IPS-18c (cell line): ENCODE measurements at regions not wholly inside any gene's neighbourhood (a gene's known extent, or its start where the extent isn't known, plus 50 kb on each side); places are given as distances from the start of the nearest gene placed in this dataset.

ENCODE experiments used
- H3K4me3 ChIP-seq: 2 replicates; pipeline ENCODE4 v1.7.0; 2013; ENCODE audit warnings: low read depth, mild to moderate bottlenecking, low read length, moderate library complexity; ENCODE audit not compliant: insufficient read depth
- H3K9me3 ChIP-seq: one replicate; pipeline ENCODE4 v1.6.1; 2013; ENCODE audit warnings: mild to moderate bottlenecking, low read length, moderate library complexity; ENCODE audit not compliant: control insufficient read depth, insufficient read depth

DNA sequence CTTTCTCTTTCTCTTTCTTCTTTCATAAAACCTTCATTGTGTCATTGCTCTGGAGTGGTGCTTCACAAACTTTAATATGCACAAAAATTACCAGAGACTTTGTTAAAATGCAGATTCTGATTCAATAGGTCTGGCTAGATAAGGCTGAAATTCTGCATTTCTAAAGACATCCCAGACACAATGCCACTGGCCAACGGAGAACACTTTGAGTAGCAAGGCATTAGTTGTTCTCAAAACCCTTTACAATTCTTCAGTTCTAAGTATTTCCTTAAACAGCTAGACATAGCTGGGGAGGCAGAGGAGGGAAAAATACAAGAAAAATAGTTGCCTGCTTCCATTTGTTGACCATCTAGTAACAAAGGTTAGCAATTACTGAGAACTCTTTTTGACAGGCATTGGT is 101.8 kb upstream of the PIK3C3 start:
- Histone ChIP-seq H3K4me3 (no peak overlapping the region), H3K9me3 (no peaks in the 10 kb centered on the region)

DNA sequence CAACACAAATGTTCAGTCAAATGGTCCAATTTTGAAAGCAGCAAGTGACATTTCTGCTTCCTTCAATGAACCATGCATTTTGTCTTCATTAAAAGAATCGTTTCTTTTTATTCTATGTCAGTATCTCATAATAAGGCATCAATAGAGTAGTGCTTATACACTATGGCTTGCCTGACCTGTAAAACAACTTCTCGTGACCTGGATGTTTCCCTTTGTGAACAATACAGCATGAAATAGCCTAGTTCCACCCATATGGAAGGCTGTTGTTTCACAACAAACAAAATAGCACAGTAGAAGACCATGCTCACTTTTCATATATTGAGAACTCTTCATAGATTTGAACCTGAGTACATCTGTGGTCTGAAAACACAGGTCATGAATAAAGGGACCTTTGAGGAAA is 104.3 kb upstream of the PIK3C3 start:
- no peaks in the 10 kb centered on the region for H3K9me3 ChIP-seq

DNA sequence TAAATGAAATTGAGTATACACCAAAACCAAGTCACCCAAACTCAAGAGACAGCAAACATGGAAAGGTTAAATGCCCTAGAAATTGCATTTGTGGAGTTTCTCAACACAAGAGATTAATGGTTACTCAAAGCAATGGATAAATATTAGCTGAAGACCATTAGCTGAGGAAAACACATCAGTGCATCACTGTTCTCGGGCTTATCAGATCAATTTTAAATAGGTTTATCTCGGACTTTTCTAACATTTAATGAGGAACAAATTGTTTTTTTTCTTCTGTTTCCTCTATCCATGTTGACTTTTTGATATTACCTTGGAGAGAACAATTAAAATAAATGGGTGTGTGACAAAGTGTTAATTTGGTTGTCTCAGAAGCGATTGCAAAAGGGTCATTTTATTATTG is 105.4 kb upstream of the PIK3C3 start:
- no peak overlapping the region for H3K4me3 ChIP-seq

More for the DNA sequence above, 104.3 kb upstream of the PIK3C3 start:
- no peak overlapping the region for H3K4me3 ChIP-seq

DNA sequence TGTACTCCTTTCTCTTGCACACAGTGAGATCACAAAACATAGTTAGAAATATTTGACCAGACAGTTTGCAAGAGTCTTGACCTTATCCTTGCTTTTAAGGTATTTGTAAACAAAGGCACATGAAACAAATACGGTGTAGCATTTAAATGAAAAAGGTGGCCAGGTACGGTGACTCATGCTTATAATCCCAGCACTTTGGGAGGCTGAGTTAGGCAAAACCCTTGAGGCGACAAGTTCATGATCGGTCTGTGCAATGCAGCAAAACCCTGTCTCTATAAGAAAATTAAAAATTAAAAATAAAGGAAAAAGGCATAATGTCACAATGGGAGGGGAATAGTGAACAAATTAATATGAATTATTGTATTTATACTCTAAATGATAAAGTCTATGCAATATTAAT is 109.5 kb upstream of the PIK3C3 start:
- no peak overlapping the region for H3K4me3 ChIP-seq
- no peaks in the 10 kb centered on the region for H3K9me3 ChIP-seq

More for the DNA sequence above, 105.4 kb upstream of the PIK3C3 start:
- no peaks in the 10 kb centered on the region for H3K9me3 ChIP-seq

DNA sequence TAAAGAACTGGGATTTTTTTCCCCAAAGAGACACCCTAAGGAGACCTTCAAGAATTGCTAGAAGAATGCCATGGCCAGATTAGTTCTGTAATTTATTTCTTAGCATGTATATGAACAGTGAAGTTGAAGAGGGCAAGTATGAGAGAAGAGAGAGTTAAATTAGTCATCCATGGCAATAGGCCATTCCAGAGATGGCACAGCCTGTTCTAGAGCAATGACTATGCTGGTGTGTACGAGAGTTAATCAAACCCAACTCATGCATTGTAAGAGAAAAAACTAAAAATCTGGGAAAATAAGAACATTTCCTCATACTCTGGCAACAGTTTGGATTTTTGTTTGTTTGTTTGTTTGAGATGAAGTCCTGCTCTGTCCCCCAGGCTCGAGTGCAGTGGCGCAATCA is 112.1 kb upstream of the PIK3C3 start:
- Histone ChIP-seq H3K4me3 (no peak overlapping the region), H3K9me3 (no peaks in the 10 kb centered on the region)

DNA sequence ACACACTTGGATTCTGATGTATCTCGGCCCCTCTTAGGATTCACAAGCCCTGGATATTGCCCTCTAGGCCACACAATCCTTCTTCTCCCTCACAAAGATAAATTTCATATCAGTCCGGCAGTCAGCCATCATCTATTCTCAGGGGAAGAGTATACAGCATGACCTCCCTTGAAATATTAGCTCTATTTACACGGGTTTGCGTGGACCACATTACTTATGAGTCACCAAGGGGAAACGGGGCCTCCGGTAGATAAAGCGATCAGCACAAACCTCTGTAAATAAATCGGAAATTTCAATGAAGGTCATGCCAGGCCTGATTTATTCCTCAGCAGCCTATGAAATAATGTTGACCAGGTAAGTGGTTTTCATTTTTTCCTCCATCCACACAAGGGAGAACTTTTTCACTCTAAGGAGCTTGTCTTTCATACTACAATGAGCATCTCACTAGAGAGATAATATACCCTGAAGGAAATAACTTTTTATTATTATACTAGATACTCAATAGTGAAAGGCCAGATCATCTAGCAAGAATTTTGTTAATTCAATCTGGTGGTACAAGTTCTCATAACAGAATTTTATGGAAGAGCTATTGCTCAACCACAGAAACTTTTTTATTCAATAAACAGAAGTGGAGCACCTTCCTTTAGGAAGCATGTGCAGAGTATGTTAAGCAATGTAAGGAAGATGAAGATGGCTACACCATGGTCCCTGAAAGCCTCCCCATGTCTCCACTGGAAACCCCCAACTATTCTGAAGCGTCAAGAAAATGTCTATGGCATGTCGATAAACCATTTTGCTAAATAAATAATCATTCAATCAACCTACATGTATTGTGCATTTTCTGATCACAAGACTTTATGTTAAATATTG is 125.2 kb upstream of the PIK3C3 start:
- Histone ChIP-seq H3K4me3 (no peak overlapping the region), H3K9me3 (no peaks in the 10 kb centered on the region)

DNA sequence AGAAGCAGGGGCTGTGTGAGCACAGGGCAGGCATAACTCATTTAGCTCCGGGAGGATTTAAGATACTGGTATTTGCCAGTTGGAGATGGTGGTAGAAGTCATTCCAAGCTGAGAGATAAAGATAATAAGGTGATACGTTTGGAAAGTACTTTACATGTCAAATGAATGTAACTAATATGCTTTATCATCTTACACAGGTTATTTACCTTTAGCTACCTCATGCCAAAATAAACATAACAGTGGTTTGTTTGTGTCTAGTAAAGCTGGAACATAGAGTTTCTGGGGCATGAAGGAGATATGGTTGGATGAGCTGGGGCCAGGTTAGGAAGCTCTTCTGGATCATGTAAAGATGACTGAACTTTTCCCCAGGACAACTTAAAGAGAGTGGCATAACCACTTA is 126.9 kb upstream of the PIK3C3 start:
- no peak overlapping the region for H3K4me3 ChIP-seq
- no peaks in the 10 kb centered on the region for H3K9me3 ChIP-seq

DNA sequence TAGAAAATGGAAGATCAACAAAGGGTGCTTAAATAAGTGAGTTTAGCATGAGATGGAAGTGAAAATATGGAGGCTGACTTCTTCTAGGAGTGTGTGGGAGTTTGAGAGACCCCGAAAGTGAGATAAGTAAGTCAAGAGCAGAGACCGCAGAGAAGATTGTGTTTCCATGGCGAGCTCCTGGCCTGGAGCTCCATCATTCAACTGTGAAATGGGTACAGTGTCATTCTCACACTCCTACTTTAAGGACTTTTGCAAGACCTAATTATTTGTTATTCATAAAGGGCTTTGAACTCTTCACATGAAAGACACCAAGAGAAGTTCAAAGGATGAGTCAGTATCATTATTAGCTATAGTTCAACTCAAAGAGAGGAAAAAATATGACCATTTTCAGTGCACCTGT is 134.2 kb upstream of the PIK3C3 start:
- H3K9me3 ChIP-seq = no peaks in the 10 kb centered on the region
- no peak overlapping the region for H3K4me3 ChIP-seq

DNA sequence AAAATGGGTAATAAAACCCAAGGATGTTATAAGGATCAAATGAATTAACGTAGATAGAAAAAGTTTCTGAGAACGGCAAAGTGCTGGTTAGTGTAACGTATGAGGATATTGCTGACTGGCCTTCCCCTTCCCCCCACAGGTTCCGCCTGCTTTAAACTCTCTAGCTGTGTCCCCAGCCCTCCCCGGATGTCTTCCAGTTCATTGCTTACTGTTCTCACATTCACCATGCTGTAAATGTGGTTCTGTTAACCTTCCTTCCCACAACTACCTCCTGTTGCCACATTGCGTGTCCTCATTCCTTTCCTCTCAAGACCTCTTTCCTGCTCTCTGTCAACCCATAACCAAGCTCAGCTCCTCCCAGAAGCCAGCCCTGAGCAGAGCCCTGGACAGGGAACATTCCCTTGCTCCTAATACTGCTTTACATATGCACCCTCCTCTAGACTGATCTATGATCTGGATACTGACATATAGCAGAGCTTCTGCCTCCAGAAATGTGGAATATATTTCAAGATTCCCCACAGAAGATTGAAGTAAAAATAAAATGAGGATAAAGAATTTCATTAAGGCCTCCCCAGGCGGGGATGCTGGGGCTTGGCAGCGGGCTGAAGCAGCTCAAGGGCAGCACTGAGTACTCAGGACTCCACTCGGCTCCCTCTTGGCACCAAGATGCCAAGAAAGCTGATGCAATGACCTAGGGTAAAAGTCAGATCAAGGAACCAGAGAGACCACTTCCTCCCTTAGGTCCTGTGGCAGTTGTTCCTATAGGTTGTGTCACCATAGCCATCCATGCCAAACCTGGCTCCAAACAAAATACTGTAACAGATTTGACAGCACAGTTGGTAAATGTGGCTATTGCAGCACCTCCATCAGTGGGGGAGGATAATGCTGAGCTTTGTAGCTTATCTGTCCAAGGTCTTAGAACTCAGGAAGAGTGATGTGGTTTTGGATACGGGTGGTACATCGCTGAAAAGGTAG is 136.4 kb upstream of the PIK3C3 start:
- H3K9me3 ChIP-seq = no peaks in the 10 kb centered on the region
- no peak overlapping the region for H3K4me3 ChIP-seq

DNA sequence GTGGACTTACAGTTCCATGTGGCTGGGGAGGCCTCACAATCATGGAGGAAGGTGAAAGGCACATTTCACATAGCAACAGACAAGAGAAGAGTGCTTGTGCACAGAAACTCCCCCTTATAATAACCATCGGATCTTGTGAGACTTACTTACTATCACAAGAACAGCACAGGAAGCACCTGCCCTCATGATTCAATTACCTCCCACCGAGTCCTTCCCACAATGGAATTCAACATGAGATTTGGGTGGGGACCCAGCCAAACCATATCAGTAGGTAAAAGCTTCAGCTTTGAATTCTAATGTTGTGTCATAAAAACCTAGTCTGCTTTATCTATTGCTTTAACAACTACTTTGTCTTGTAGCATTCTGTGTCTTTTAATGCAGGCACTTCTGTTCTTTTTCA is 140.4 kb upstream of the PIK3C3 start:
- Histone ChIP-seq H3K4me3 (no peak overlapping the region), H3K9me3 (no peaks in the 10 kb centered on the region)

DNA sequence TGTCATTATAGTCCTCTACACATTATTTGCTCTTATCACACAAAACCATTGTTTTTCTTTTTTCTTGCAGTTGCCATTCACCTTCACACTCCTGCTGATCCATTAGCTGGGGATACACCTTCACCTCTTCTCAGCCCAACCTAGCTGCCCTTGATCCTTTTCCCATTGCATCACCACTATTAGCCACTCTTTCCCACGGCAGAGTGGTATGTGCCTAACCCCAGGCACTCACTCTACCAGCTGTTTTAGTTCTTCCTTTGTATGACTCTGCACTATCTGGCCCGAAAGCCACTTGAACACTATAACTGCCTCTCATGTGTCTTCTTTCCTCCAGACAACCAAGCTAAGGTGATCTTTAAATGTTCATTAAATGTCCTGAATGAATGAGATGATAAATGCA is 145.4 kb upstream of the PIK3C3 start:
- no peak overlapping the region for H3K4me3 ChIP-seq
- no peaks in the 10 kb centered on the region for H3K9me3 ChIP-seq

DNA sequence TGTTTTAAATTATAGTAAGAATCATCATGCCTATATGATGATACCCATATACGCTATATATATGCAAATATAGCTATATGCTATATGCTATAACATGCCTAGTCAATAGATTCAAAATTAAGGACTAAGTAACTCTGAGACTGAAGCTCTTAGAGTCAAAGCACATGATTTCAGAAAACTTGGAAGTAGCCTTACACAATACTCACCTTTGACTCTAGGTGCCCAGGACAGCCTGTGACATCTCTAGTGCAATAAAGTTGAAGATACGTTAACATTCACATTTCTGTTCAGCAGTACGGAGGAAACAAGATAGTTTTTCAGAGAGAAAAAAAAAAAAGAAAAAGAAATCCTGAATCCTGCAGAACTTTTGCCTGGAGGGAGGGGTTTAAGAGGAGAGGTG is 149.7 kb upstream of the PIK3C3 start:
- Histone ChIP-seq H3K4me3 (no peak overlapping the region), H3K9me3 (no peaks in the 10 kb centered on the region)

DNA sequence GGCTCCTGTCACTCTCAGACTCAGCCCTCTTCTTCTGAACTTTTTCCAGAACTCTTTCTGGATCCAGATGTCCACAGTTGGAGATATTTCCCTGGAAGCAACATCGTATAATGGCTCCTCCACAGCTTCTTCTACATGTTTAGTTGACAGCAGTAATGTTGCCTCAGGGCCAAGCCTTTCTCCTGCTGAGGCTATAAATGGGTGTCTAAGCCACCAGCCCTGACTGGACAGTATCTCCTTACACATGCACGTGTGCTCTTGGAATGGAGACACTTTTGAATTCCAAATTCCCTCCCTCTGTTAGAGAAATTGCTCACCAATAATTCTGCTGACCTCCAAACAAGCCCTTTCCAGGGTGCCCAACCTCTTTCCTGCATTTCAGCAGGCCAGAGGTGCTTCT is 156.2 kb upstream of the PIK3C3 start:
- H3K9me3 ChIP-seq = no peaks in the 10 kb centered on the region

DNA sequence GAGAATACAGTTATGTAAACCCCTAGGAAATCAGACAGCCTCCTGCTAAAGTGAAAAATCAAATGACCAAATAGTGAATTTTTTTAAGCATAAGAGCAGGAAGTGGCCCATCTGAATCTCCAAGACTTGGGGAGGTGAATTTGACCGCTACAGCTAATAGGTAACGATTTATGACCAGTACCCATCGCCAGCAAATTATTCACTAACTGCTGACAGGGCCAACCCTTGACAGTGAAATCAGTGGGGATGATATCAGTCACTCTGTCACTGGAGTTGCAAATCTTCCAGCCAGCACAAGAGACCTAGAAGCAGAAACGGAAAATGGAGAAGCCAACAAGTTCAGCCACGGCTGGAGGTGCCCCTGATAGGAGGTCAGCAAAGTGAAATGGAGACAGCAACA is 164.3 kb upstream of the PIK3C3 start:
- Histone ChIP-seq H3K9me3 (no peaks in the 10 kb centered on the region), H3K4me3 (no peak overlapping the region)

More for the DNA sequence above, 156.2 kb upstream of the PIK3C3 start:
- no peak overlapping the region for H3K4me3 ChIP-seq

DNA sequence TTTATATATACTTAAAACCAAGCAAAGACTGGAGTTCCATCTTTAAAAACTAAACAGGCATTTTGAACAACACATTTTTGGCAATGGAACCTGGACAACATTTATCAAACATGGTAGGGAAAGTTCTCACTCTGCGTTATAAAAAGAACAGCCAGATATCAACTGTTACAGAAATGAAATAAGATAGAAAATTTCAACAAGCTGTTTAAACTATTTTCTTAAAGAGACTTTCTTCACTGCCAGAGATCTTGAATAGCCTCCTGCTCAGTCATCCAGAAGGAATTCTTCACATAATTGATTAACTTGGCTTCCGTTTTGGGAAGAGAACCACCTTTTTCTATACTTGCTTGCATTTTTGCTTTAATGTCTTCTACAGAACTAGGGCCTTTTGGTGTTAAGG is 166.0 kb upstream of the PIK3C3 start:
- H3K4me3 ChIP-seq = no peak overlapping the region
- no peaks in the 10 kb centered on the region for H3K9me3 ChIP-seq

DNA sequence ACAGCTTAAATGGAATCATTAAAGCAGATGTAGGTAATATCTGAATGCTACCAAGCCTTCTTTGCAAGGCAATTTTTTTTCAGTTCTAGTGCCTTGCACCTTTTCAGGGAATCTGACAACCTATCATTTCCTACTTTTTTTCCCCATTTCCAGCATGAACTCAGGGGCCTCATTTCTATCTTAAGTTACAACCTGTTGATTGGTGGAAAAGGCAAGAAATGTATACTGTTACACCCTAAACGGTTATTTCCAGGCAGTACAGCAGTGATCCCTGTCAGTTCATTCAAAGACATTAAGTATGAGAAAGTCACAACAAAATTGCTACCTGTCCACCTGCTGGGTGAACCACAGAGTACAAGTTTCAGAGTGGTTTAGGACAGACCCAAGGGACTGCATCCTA is 171.2 kb upstream of the PIK3C3 start:
- no peak overlapping the region for H3K4me3 ChIP-seq
- no peaks in the 10 kb centered on the region for H3K9me3 ChIP-seq

DNA sequence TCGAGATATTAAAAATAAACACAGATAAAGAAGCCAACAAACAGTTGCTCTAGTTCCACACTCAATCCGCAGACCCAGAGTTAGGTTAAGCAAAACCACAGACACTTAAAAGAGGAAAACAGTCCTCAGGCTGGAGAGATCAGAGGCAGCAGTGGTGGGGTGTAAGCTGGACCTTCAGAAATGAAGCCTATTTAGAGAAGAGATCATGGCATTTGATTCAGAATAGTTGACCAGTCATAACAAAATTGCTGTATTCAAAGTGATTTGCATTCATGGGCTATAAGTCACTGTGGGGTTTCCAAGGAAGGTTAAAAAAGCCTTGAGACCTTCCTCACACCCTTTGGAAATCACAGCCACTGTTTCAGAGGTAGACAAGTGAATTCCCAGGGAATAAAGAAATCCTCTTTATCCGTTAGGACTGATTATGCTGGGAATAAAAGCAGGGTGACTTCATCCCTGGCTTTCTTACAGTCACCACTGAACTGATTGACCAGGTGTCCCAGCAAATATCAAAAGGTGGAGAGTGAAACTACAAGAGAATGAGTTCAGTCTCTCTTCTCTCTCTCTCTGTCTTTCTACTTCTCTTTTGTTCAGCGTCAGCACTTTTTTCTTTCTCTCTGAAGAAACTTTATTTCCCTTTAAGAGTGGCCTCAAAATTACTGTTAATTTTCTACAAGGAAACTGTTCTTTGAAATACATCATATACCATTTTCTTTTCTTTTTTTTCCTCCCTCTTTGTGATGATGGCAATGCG is 171.8 kb upstream of the PIK3C3 start:
- no peak overlapping the region for H3K4me3 ChIP-seq
- no peaks in the 10 kb centered on the region for H3K9me3 ChIP-seq
